Ovary (tissue), 7 donors: ENCODE measurements at regions not wholly inside any gene's neighbourhood (a gene's known extent, or its start where the extent isn't known, plus 50 kb on each side); places are given as distances from the start of the nearest gene placed in this dataset.

Experiments
- DNase-seq, 5 donors: peaks; one replicate each; pipeline ENCODE4 v3.0.0-alpha.2; 2019 to 2020
- H3K27ac ChIP-seq, 2 donors: fragments of 200-600 bp; one replicate each; pipeline versions ENCODE4 v1.5.1 to v1.8.0; 2019 to 2022
- H3K27me3 ChIP-seq: fragments of 200-600 bp; one replicate; pipeline ENCODE4 v1.8.0; 2022
- H3K36me3 ChIP-seq: fragments of 200-600 bp; sonication (generic); one replicate; pipeline ENCODE4 v1.5.1; 2019
- H3K4me1 ChIP-seq: one replicate; pipeline ENCODE4 v1.8.1; 2013; ENCODE audit warnings: mild to moderate bottlenecking, moderate library complexity; ENCODE audit not compliant: insufficient read depth
- H3K4me3 ChIP-seq: fragments of 200-600 bp; sonication (generic); one replicate; pipeline ENCODE4 v1.5.1; 2017
- H3K9me3 ChIP-seq, 2 donors: fragments of 200-600 bp in 1 of 2; sonication (generic) in 1 of 2; one replicate each; pipeline versions ENCODE4 v1.5.1 to v1.8.1; 2013 to 2019; ENCODE audit warnings: mild to moderate bottlenecking in 1 of 2, moderate library complexity in 1 of 2
- CTCF ChIP-seq, 3 donors: fragments of 450-650 bp in 2 of 3; fragments of 200-600 bp in 1 of 3; IDR thresholded peaks; one replicate each; pipeline versions ENCODE4 v1.5.1 to v1.8.0; 2016 to 2022; ENCODE audit warnings: antibody characterized with exemption in 3 of 3, mild to moderate bottlenecking in 1 of 3
- EP300 ChIP-seq: sonication (generic); formaldehyde crosslinking; IDR thresholded peaks from one replicate; pipeline ENCODE4 v1.6.1; 2017; ENCODE audit warnings: antibody characterized with exemption
- POLR2A ChIP-seq: fragments of 450-650 bp; IDR thresholded peaks from one replicate; pipeline ENCODE4 v1.6.1; 2017; ENCODE audit warnings: antibody characterized with exemption, mild to moderate bottlenecking, moderate library complexity
- WGBS, 3 donors: extraction: QIAGEN DNeasy Blood & Tissue Kit in 1 of 3; methylation state at CpG; one replicate each; pipeline versions ENCODE4 v1.1.5 to v1.1.7; 2013 to 2017; 5-methylcytosine and 5-hydroxymethylcytosine counted together
- intact Hi-C, 4 donors: fragments of 100-400 bp; cut with DNase I; formaldehyde crosslinking; loops; one replicate each; pipeline versions ENCODE4 v1.11.0 to v1.15.1; 2022 to 2023
- donor health status: DM: no; HTN: no; CAD: no; lungs with moderate emphysema.
- donor health status: DM: no; HTN: no; CAD: no.
- donor health status: Bipolar disorder and iron deficiency.
- donor health status: DM: no; HTN: no; CAD: no.
- donor health status: DM: yes; HTN: yes; CAD: no.

GRCh38 chr12:115259968-115260747 lies 576.2 kb upstream of the TBX3 start:
- no peak for TF ChIP-seq CTCF (IDR thresholded peaks at IDR 0.05)
- no peak for TF ChIP-seq EP300
- TF ChIP-seq POLR2A, result no peak
- WGBS, 3 donors, result 90 to 96% (median 94%) methylated on average over 4 of the region's 4 CpGs
- H3K4me3 ChIP-seq, result no peak overlapping the region
- no peak overlapping the region for H3K27ac ChIP-seq
- H3K36me3 ChIP-seq, result no peaks in the 10 kb centered on the region
- H3K4me1 ChIP-seq, result no peaks in the 10 kb centered on the region
- intact Hi-C loops, result no loop called here
- no peak for DNase-seq
- H3K9me3 ChIP-seq, result no peaks in the 10 kb centered on the region
- H3K27me3 ChIP-seq, result no peaks in the 10 kb centered on the region

- DNase-seq, result no peak
- Histone ChIP-seq H3K4me3 (no peak overlapping the region), H3K36me3 (no peaks in the 10 kb centered on the region), H3K9me3 (no peaks in the 10 kb centered on the region), H3K4me1 (no peaks in the 10 kb centered on the region), H3K27me3 (no peaks in the 10 kb centered on the region), H3K27ac (no peak overlapping the region)
- intact Hi-C loops, result no loop called here
- no peak for TF ChIP-seq EP300
- no peak for TF ChIP-seq POLR2A
- TF ChIP-seq CTCF (IDR thresholded peaks at IDR 0.05), result no peak
- WGBS, 3 donors, result 89 to 95% (median 93%) methylated on average over 2 of the region's 2 CpGs
These were observed 573.8 kb upstream of the TBX3 start for GRCh38 chr12:115257791-115258190.

- TF ChIP-seq CTCF (IDR thresholded peaks at IDR 0.05), result no peak
- no peak for TF ChIP-seq EP300
- no peak for TF ChIP-seq POLR2A
- WGBS, 3 donors, result 79 to 94% (median 89%) methylated on average over 5 of the region's 5 CpGs
- Histone ChIP-seq H3K4me3 (no peak overlapping the region), H3K36me3 (no peaks in the 10 kb centered on the region), H3K27me3 (no peaks in the 10 kb centered on the region), H3K4me1 (no peaks in the 10 kb centered on the region), H3K9me3 (no peaks in the 10 kb centered on the region), H3K27ac (no peak overlapping the region)
- intact Hi-C loops, result no loop called here
- DNase-seq, result no peak
These were observed 572.0 kb upstream of the TBX3 start for GRCh38 chr12:115255962-115256361.

DNA sequence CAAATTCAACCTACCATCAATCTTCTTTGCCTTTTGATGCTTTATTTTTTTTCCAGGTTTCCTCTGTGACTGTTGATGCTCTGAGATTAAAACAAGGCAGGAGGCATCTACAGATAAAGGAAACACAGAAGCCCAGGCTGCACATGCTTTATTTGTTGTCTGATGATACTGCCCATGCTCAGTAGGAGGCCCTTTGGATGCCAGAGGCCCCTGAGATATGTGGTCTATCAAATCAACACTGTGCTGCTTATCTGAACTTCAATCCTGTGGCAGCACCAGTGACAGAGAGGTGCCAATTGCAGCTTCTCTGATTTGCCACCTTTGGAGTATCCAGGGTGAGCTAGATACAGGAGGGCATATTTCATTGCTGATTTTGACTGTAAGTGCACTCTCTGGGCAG lies 571.3 kb upstream of the TBX3 start:
- Histone ChIP-seq H3K27me3 (no peaks in the 10 kb centered on the region), H3K4me1 (no peaks in the 10 kb centered on the region), H3K36me3 (no peaks in the 10 kb centered on the region), H3K9me3 (no peaks in the 10 kb centered on the region), H3K4me3 (no peak overlapping the region), H3K27ac (no peak overlapping the region)
- TF ChIP-seq POLR2A, result no peak
- TF ChIP-seq CTCF (IDR thresholded peaks at IDR 0.05), result no peak
- no peak for TF ChIP-seq EP300
- no peak for DNase-seq
- intact Hi-C loops, result no loop called here
